ENCODE measurements at regions not wholly inside any gene's neighbourhood (a gene's known extent, or its start where the extent isn't known, plus 50 kb on each side); places are given as distances from the start of the nearest gene placed in this dataset.
"Not testable (repeated sequence)": the region's sequence is repeated elsewhere in the genome, so short reads cannot be mapped to it uniquely, and the experiment has no call there.

- H3K27ac Mint-ChIP-seq = no peak overlapping the region
- no peaks in the 10 kb centered on the region for H3K9me3 Mint-ChIP-seq
- H3K4me1 Mint-ChIP-seq = peaks cover 8% of the 10 kb centered on the region
- DNase-seq = no peak
- peaks cover under 1% of the 10 kb centered on the region for H3K36me3 Mint-ChIP-seq
- no peak overlapping the region for H3K4me3 Mint-ChIP-seq
- H3K27me3 Mint-ChIP-seq = no peaks in the 10 kb centered on the region
These were observed 98.4 kb upstream of the PRSS16 start for GRCh38 chr6:27149150-27149549.

- H3K4me3 Mint-ChIP-seq = peak overlapping the region; percentile 4
- no peaks in the 10 kb centered on the region for H3K36me3 Mint-ChIP-seq
- H3K9me3 Mint-ChIP-seq = no peaks in the 10 kb centered on the region
- H3K4me1 Mint-ChIP-seq = peaks cover 41% of the 10 kb centered on the region
- no peaks in the 10 kb centered on the region for H3K27me3 Mint-ChIP-seq
- no peak for DNase-seq
- peak overlapping the region; percentile 86 for H3K27ac Mint-ChIP-seq
These were observed 92.8 kb upstream of the PRSS16 start for GRCh38 chr6:27154696-27155095.

- no peak for DNase-seq
- H3K4me1 Mint-ChIP-seq = peaks cover 49% of the 10 kb centered on the region
- H3K27ac Mint-ChIP-seq = peak overlapping the region; percentile 75
- peak overlapping the region; percentile 74 for H3K4me3 Mint-ChIP-seq
- H3K9me3 Mint-ChIP-seq = no peaks in the 10 kb centered on the region
- H3K27me3 Mint-ChIP-seq = no peaks in the 10 kb centered on the region
- H3K36me3 Mint-ChIP-seq = no peaks in the 10 kb centered on the region
These were observed 90.5 kb upstream of the PRSS16 start for GRCh38 chr6:27156874-27157458.

DNA sequence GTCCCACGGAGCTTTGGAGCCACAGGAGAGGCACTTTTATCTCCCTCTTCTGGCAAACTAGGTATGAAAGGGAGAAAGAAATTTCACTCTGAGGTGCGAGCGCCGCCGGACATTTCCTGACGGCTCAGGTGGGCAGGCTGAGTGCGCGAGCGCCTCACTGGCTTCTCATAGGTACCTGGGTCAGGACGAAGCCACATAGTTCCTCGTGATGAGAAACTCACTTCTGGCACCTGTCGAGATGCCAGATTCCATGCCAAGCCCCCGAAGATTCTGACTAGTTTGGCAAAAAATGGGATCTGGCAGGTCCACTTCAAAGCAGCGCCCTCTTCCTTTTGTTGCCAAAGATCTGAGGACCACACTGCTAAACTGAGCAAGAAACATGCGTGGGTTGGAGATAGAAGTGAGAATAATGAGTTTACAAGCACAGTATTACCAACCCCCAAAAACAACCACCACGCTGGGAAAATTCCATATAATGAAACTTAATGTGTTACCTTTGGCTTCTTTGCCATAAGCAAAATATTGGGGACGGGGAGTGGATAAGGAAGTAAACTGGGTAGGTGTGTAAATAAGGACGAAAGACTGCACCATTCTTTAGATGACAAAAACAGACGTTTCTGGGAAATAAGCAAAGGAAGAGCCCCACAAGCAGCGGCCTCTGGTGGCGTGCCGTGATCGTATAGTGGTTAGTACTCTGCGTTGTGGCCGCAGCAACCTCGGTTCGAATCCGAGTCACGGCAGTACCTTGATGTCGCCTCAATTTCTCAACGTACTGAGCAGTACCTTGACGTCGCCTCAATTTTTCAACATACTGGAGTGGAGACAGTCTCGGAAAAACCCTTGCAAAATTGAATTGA is 89.8 kb upstream of the PRSS16 start:
- H3K4me1 Mint-ChIP-seq = peaks cover 49% of the 10 kb centered on the region
- H3K4me3 Mint-ChIP-seq = peak overlapping the region; percentile 74
- no peaks in the 10 kb centered on the region for H3K27me3 Mint-ChIP-seq

DNA sequence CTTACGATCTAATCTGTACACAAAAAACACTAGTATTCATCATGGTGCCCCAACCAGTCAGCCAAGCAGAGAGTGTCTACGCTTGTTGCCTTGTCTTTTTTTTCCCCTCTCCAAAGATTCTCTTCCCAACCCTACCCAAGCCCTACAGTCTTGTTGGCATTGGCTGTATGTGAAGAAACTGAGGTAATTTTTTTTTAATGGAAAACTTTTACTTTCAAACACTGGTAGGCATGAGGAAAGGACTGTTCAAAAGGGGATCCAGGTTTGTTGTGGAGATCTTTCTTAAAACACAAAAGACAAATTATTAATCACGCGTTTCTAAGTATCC is 89.2 kb upstream of the PRSS16 start:
- no peak for DNase-seq
- no peaks in the 10 kb centered on the region for H3K27me3 Mint-ChIP-seq
- peaks cover 49% of the 10 kb centered on the region for H3K4me1 Mint-ChIP-seq
- H3K36me3 Mint-ChIP-seq = no peaks in the 10 kb centered on the region
- peak overlapping the region; percentile 75 for H3K27ac Mint-ChIP-seq
- no peaks in the 10 kb centered on the region for H3K9me3 Mint-ChIP-seq
- H3K4me3 Mint-ChIP-seq = peak overlapping the region; percentile 74

More for the DNA sequence above, 89.8 kb upstream of the PRSS16 start:
- H3K36me3 Mint-ChIP-seq = no peaks in the 10 kb centered on the region
- peak overlapping the region; percentile 75 for H3K27ac Mint-ChIP-seq
- DNase-seq = peak; percentile 78
- H3K9me3 Mint-ChIP-seq = no peaks in the 10 kb centered on the region

GRCh38 chr6:27159725-27160124 is 87.8 kb upstream of the PRSS16 start:
- DNase-seq = no peak
- H3K4me1 Mint-ChIP-seq = peaks cover 41% of the 10 kb centered on the region
- H3K36me3 Mint-ChIP-seq = no peaks in the 10 kb centered on the region
- no peak overlapping the region for H3K27ac Mint-ChIP-seq
- no peak overlapping the region for H3K4me3 Mint-ChIP-seq
- H3K9me3 Mint-ChIP-seq = no peaks in the 10 kb centered on the region
- H3K27me3 Mint-ChIP-seq = no peaks in the 10 kb centered on the region

GRCh38 chr6:27161115-27161514 is 86.4 kb upstream of the PRSS16 start:
- Mint-ChIP-seq H3K4me3 (no peak overlapping the region), H3K4me1 (peaks cover 33% of the 10 kb centered on the region), H3K36me3 (no peaks in the 10 kb centered on the region), H3K27me3 (no peaks in the 10 kb centered on the region), H3K27ac (no peak overlapping the region), H3K9me3 (no peaks in the 10 kb centered on the region)
- DNase-seq = no peak

DNA sequence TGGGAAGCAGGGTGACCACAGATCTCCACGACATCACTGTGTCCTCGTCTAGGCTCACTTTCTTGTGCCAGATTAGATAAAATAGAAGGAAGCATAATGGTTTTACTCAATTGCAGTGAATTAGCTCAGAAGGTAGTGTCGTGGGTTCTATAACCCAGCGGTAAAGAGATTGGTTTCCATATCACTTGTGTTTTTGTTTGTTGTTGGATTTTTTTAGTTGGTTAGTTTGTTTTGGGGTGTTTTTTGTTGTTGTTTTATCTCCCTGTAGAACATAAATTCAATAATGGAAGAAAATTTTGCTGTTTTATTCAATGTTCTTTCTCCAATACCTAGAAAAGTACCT is 85.9 kb upstream of the PRSS16 start:
- Mint-ChIP-seq H3K36me3 (no peaks in the 10 kb centered on the region), H3K27me3 (no peaks in the 10 kb centered on the region), H3K4me1 (peaks cover 29% of the 10 kb centered on the region), H3K27ac (peak overlapping the region; percentile 50), H3K4me3 (peak overlapping the region; percentile 52), H3K9me3 (no peaks in the 10 kb centered on the region)
- no peak for DNase-seq

- Mint-ChIP-seq H3K27me3 (no peaks in the 10 kb centered on the region), H3K9me3 (no peaks in the 10 kb centered on the region), H3K4me3 (peak overlapping the region; percentile 52), H3K27ac (peak overlapping the region; percentile 50), H3K36me3 (no peaks in the 10 kb centered on the region), H3K4me1 (peaks cover 25% of the 10 kb centered on the region)
- DNase-seq = no peak
These were observed 85.4 kb upstream of the PRSS16 start for GRCh38 chr6:27161946-27162603.

- Mint-ChIP-seq H3K27ac (no peak overlapping the region), H3K36me3 (no peaks in the 10 kb centered on the region), H3K4me1 (peaks cover 8% of the 10 kb centered on the region), H3K27me3 (no peaks in the 10 kb centered on the region), H3K9me3 (no peaks in the 10 kb centered on the region), H3K4me3 (no peak overlapping the region)
- DNase-seq = no peak
These were observed 83.7 kb upstream of the PRSS16 start for GRCh38 chr6:27163834-27164233.

DNA sequence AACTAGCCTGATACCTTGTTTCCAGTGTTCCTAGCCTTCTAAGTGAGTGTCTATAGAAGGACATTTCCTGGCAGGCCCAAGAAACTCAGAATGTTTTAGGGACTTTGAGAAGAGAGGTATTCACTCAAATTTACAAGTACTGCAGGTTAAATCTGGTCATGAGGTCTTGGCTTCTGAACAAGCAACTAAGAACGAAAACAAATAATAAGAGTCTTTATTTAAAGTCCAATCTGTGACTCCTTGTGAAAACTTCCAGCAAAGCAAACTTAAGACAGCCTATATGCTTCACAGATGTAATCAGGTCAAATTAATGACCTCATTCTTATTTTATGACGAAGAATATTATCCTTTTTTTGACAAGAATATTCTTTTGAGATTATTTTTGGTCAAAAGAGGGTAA is 79.4 kb upstream of the PRSS16 start:
- Mint-ChIP-seq H3K27ac (no peak overlapping the region), H3K9me3 (no peaks in the 10 kb centered on the region), H3K36me3 (no peaks in the 10 kb centered on the region), H3K4me3 (no peak overlapping the region), H3K4me1 (no peaks in the 10 kb centered on the region), H3K27me3 (peaks cover 6% of the 10 kb centered on the region)
- DNase-seq = no peak

DNA sequence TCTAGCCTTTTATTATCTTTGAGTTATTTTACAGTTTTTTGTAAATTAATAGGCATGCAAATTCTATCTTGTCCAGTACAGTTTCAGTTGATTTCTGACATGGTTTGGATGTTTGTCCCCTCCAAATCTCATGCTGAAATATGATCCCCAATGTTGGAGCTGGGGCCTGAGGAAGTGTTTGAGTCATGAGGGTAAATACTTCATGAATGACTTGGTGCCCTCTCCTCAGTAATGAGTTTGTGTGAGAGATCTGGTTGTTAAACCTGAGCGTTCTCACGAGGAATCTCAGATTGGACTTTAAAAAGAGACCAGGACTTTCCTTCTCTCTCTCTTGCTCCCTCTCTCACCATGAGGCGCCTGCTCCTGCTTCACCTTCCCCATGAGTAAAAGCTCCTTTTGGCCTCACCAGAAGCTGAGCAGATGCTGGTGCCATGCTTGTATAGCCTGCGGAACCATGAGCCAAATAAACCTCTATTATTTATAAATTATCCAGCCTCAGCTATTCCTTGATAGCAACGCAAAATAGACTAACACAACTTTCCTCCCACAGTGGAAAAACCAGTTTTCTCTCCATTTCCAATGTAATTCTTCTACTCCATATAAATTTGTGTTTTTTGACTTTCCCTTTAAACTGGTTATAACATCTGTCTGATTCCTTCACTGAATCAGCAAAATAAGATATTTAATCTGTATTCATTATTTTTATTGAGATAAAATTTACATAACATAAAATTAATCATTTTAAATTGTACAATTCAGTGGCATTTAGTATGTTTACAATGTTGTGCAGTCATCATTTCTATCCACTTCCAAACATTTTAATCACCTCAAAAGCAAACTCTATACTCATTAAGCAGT is 78.7 kb upstream of the PRSS16 start:
- Mint-ChIP-seq H3K36me3 (no peaks in the 10 kb centered on the region), H3K27me3 (peaks cover 6% of the 10 kb centered on the region), H3K27ac (no peak overlapping the region), H3K4me3 (no peak overlapping the region), H3K9me3 (no peaks in the 10 kb centered on the region), H3K4me1 (no peaks in the 10 kb centered on the region)
- DNase-seq = no peak

GRCh38 chr6:27172524-27173231 is 74.8 kb upstream of the PRSS16 start:
- H3K36me3 Mint-ChIP-seq, H3K27ac Mint-ChIP-seq, H3K9me3 Mint-ChIP-seq, DNase-seq, H3K4me3 Mint-ChIP-seq, H3K27me3 Mint-ChIP-seq: not testable (repeated sequence)
- peaks cover 10% of the 10 kb centered on the region for H3K4me1 Mint-ChIP-seq

GRCh38 chr6:27173232-27173601 is 74.3 kb upstream of the PRSS16 start:
- H3K4me1 Mint-ChIP-seq = peaks cover 10% of the 10 kb centered on the region
- H3K4me3 Mint-ChIP-seq, H3K36me3 Mint-ChIP-seq, H3K27me3 Mint-ChIP-seq, H3K27ac Mint-ChIP-seq, DNase-seq, H3K9me3 Mint-ChIP-seq: not testable (repeated sequence)

Measured in activated naive CD8-positive, alpha-beta T cell treated with anti-CD3 and anti-CD28 coated beads for 36 hours (primary cell).